GM20000 (cell line): ENCODE measurements at regions not wholly inside any gene's neighbourhood (a gene's known extent, or its start where the extent isn't known, plus 50 kb on each side); places are given as distances from the start of the nearest gene placed in this dataset.
"Not testable (repeated sequence)": the region's sequence is repeated elsewhere in the genome, so short reads cannot be mapped to it uniquely, and the experiment has no call there.

Experiments used
- DNase-seq: peaks from one replicate; pipeline ENCODE4 v3.0.0; 2012; ENCODE audit warnings: low spot score
- CTCF ChIP-seq: IDR thresholded peaks from 2 replicates; pipeline ENCODE4 v1.5.1; 2012; ENCODE audit warnings: mild to moderate bottlenecking, control low read depth; ENCODE audit errors: extremely low read depth, missing control alignments

- DNase-seq = no peak
- TF ChIP-seq CTCF = no peak
Measured at GRCh38 chr6:150514806-150515380, 84.8 kb upstream of the PLEKHG1 start.

DNA sequence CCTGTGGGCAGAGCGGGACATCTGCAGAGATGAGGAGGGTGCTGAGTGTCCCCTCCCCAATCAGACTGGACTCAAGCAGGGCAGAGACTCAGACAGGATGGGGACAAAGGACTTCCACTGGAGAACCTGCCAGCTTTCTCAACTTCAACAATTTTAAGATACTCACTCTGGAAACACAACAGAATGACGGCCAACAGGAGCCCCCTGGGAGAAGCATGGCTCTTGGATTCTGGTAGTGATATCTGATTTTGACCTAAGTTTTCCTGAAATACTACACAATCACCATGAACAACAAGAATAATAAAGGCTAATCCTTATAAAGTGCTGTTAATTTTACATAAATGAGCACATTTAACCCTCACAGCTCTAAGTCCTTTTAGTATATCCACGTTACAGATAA, 83.5 kb upstream of the PLEKHG1 start:
- no peak for DNase-seq
- no peak for TF ChIP-seq CTCF

DNA sequence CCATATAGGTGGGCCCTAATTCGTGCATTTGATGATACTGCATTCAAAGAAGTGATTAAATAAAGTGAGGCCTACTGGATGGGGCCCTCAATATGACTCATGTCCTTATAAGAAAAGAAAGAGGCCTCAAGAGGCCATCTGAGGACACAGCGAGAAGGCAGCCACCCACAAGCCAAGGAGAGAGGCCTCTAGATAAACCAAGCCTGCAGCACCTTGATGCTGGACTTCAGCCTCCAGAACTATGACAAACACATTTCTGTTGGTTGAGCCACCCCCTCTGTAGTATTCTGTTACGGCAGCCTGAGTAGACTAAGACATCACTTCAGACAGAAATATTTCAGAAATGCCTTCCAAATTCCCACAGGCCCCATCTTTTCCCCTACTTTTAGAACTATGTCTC, 82.5 kb upstream of the PLEKHG1 start:
- no peak for DNase-seq

GRCh38 chr6:150521482-150521881, 78.2 kb upstream of the PLEKHG1 start:
- TF ChIP-seq CTCF = no peak
- no peak for DNase-seq

More for the DNA sequence above, 82.5 kb upstream of the PLEKHG1 start:
- TF ChIP-seq CTCF = no peak

GRCh38 chr6:150523216-150523615, 76.5 kb upstream of the PLEKHG1 start:
- not testable (repeated sequence) for DNase-seq

GRCh38 chr6:150525300-150525699, 74.4 kb upstream of the PLEKHG1 start:
- TF ChIP-seq CTCF = no peak
- DNase-seq = no peak

- TF ChIP-seq CTCF = no peak
- no peak for DNase-seq
Measured at GRCh38 chr6:150527100-150527499, 72.6 kb upstream of the PLEKHG1 start.

- DNase-seq = no peak
- TF ChIP-seq CTCF = no peak
Measured at GRCh38 chr6:150528648-150529285, 70.9 kb upstream of the PLEKHG1 start.
